AG09309 (cell line): ENCODE measurements at regions not wholly inside any gene's neighbourhood (a gene's known extent, or its start where the extent isn't known, plus 50 kb on each side); places are given as distances from the start of the nearest gene placed in this dataset.

Experiments
- DNase-seq: peaks from one replicate; pipeline ENCODE4 v3.0.0-alpha.2; 2010; ENCODE audit warnings: low read depth
- H3K4me3 ChIP-seq: 2 replicates; pipeline ENCODE4 v1.5.1; 2011; ENCODE audit warnings: mild to moderate bottlenecking, low read depth, low read length, moderate library complexity; ENCODE audit not compliant: control insufficient read depth
- CTCF ChIP-seq: IDR thresholded peaks from 2 replicates; pipeline ENCODE4 v1.5.1; 2011; ENCODE audit warnings: mild to moderate bottlenecking, low read depth, low read length, inconsistent platforms; ENCODE audit not compliant: insufficient read depth, control insufficient read depth; ENCODE audit errors: missing control alignments

DNA sequence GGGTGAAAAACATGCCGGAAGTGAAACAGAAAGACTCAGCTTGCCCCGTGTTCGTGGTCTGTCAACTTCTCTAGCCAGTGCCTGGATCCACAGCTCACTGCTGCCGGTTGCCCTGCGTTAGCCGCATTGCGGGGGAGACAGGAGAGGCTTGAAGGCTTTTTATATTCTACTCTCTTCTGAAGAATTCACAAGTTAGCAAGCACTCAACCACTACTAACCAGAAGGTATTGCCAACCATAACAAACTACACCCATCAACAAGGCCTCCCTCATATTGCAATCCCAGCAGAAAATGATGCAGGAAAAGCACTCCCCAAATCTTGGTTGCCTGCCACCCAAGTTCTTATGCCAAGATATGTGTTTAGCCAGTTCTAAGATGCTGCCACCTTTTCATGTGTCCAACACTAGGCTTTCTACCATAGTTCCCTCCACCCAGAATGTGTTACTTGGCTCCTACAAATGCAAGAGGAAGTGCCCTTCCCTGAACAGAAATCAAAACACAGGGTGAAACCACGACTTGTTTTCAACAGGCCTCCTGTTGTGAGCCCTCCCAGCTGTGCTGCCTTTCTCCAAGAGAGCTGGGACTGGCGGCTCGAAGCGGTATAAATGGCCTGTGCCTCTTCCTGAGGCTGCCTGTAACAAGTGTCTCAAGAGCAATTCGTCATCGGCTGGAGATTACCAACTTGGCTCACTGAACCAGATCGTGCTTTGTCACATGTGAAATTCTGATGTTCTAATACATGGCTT is 129.0 kb downstream of the SNX18 start:
- TF ChIP-seq CTCF: no peak
- H3K4me3 ChIP-seq: no peak overlapping the region
- DNase-seq: no peak

GRCh38 chr5:54645882-54646355 is 128.4 kb downstream of the SNX18 start:
- no peak for TF ChIP-seq CTCF
- no peak for DNase-seq
- no peak overlapping the region for H3K4me3 ChIP-seq

DNA sequence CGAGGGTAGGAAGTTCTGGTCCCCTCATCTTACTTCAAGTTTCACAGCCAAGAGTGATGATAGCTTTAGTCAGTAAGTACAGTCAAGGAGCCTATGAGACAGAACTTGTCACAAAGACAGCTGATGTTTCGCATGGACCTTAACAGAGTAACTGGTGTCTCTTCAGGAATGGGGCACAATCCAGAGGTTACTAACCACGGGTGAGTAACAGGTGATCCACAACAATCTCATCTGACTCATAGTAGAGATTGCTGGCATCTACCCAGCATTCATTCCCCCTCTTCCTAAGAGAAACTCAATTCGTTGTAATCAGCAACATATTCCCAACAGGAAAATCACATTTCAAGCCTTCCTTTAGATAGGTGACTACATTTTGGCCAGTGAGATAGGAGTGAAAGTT is 126.7 kb downstream of the SNX18 start:
- no peak for DNase-seq
- no peak overlapping the region for H3K4me3 ChIP-seq
- TF ChIP-seq CTCF: no peak

DNA sequence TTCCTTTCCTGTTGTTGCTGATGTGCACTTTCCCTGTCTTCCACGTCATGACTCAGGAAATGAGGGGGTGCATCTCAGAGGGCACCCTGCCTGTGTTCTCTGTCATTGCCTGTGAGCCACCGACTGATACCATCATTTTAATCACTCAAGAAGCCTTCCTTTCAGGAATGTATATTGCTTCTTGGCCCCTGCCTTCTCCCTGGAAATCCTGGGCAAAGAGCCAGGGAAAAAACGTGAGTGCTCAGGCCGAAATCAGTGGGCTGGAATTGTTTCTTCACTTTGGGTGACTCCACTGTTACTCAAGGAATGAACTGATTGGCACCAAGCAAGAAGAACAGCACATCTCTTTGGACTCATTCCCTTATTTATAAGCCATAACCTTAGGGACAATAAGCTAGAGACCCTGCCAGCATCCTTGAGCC is 126.1 kb downstream of the SNX18 start:
- peak; percentile 73 for DNase-seq
- no peak for TF ChIP-seq CTCF
- H3K4me3 ChIP-seq: no peak overlapping the region

- DNase-seq: no peak
- no peak for TF ChIP-seq CTCF
- H3K4me3 ChIP-seq: no peak overlapping the region
Measured at GRCh38 chr5:54639621-54640020, 122.1 kb downstream of the SNX18 start.

GRCh38 chr5:54638106-54638505 is 120.5 kb downstream of the SNX18 start:
- no peak for TF ChIP-seq CTCF
- DNase-seq: no peak
- H3K4me3 ChIP-seq: no peak overlapping the region

DNA sequence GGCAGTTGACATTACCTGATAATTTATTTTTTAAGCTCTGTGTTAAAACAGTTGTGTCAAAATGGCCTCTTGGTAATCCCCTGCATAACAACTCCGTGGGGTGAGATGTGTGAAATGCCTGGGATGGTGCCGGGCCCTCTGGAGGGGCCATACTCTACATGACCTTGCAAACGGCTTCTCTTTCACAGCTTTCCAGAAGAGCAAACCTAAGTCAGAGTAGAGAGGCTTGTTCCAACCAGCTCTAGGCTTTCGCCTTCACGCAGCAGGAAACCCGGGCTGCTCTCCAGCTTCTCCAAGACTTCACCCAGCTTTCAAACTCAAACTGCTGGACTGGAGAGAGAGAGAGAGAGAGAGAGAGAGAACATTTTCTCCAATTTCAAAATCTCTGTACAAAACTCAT is 120.1 kb downstream of the SNX18 start:
- no peak for DNase-seq
- H3K4me3 ChIP-seq: no peak overlapping the region
- no peak for TF ChIP-seq CTCF
